Esophagus muscularis mucosa (tissue), 4 donors: ENCODE measurements at regions not wholly inside any gene's neighbourhood (a gene's known extent, or its start where the extent isn't known, plus 50 kb on each side); places are given as distances from the start of the nearest gene placed in this dataset.

Source experiments
- DNase-seq: peaks from one replicate; pipeline ENCODE4 v3.0.0-alpha.2; 2017; ENCODE audit errors: extremely low spot score
- H3K27ac ChIP-seq, 4 donors: fragments of 200-600 bp; sonication (generic); replicated peaks in 1 of 4; 1 replicate in 3 of 4; 2 replicates in 1 of 4; pipeline ENCODE4 v1.5.1; 2016 to 2019; ENCODE audit warnings: mild to moderate bottlenecking in 1 of 4
- H3K27me3 ChIP-seq, 4 donors: fragments of 200-600 bp; sonication (generic); one replicate each; pipeline versions ENCODE4 v1.5.1 to v1.6.0; 2016 to 2019
- H3K36me3 ChIP-seq, 4 donors: fragments of 200-600 bp; sonication (generic); one replicate each; pipeline ENCODE4 v1.5.1; 2016 to 2019
- H3K4me1 ChIP-seq, 4 donors: fragments of 200-600 bp; sonication (generic); one replicate each; pipeline ENCODE4 v1.5.1; 2016 to 2019
- H3K4me3 ChIP-seq, 4 donors: fragments of 200-600 bp; sonication (generic); 1 replicate in 2 of 4; 2 replicates in 2 of 4; pipeline ENCODE4 v1.5.1; 2016 to 2019; ENCODE audit warnings: mild to moderate bottlenecking in 4 of 4, moderate library complexity in 1 of 4
- H3K9me3 ChIP-seq, 4 donors: fragments of 200-600 bp; sonication (generic); 1 replicate in 3 of 4; 2 replicates in 1 of 4; pipeline ENCODE4 v1.5.1; 2016 to 2019
- CTCF ChIP-seq, 3 experiments: fragments of 200-600 bp in 2 of 3; fragments of 450-650 bp in 1 of 3; sonication (generic) in 2 of 3; IDR thresholded peaks; one replicate each; pipeline ENCODE4 v1.5.1; 2017 to 2019; ENCODE audit warnings: antibody characterized with exemption in 3 of 3, mild to moderate bottlenecking in 2 of 3, moderate library complexity in 1 of 3
- EP300 ChIP-seq: sonication (generic); formaldehyde crosslinking; IDR thresholded peaks from one replicate; pipeline ENCODE4 v1.6.1; 2017; ENCODE audit warnings: antibody characterized with exemption
- POLR2A ChIP-seq: fragments of 450-650 bp; IDR thresholded peaks from one replicate; pipeline ENCODE4 v1.6.1; 2017; ENCODE audit warnings: antibody characterized with exemption, moderate library complexity, mild to moderate bottlenecking, low read depth
- POLR2AphosphoS5 ChIP-seq, 2 donors: sonication (generic); formaldehyde crosslinking; IDR thresholded peaks; one replicate each; pipeline ENCODE4 v1.6.1; 2017; ENCODE audit warnings: antibody characterized with exemption in 2 of 2
- WGBS: methylation state at CpG from one replicate; pipeline ENCODE4 v1.1.5; 2018; 5-methylcytosine and 5-hydroxymethylcytosine counted together
- intact Hi-C: fragments of 100-400 bp; cut with DNase I; formaldehyde crosslinking; loops from one replicate; pipeline ENCODE4 v1.15.1; 2023

GRCh38 chr22:25392584-25392983, 171.9 kb upstream of the GRK3 start:
- no peak for TF ChIP-seq EP300
- TF ChIP-seq CTCF (IDR thresholded peaks at IDR 0.05) = no peak
- WGBS = 94% methylated on average over 7 of the region's 8 CpGs
- intact Hi-C loops = no loop called here
- Histone ChIP-seq H3K27me3 (no peaks in the 10 kb centered on the region), H3K27ac (no peak overlapping the region), H3K4me1 (peaks cover 16 to 52% (median 40%) of the 10 kb centered on the region in 4 donors), H3K4me3 (no peak overlapping the region), H3K36me3 (no peaks in the 10 kb centered on the region), H3K9me3 (no peaks in the 10 kb centered on the region)
- DNase-seq = no peak

DNA sequence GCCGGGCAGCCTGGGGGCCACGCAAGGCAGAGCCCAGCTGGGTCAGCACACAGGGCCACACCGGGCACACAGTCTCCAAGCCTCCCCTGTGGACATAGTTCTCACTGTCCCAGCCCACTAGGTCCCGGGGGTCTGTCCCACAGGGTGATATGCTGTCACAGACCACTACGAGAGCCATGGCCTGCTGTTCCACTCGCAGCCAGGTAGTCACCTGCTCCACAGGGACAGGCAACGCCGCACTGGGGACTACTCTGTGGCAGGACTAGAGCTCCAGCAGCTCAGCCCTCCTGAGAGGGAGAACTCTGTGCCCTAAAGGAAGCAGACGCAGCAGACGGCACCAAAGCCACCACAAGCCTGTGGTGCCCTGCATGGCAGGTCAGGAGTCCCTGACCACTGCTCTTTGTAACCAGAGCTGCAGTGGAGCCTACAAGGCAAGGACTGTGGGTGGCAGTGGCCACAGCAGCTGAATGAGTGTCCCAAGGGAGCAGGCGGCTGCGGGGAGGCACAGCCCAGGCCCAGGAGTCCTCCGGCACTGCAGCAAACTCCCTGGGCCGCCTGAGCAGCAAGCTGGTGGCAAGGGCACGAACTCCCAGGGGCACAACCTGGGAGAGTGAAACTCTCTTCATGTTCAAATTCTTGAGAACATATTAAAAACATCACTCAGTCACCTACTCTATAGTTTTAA, 171.2 kb upstream of the GRK3 start:
- Histone ChIP-seq H3K4me3 (no peak overlapping the region), H3K36me3 (no peaks in the 10 kb centered on the region), H3K9me3 (no peaks in the 10 kb centered on the region), H3K4me1 (peaks cover 16 to 49% (median 40%) of the 10 kb centered on the region in 4 donors), H3K27me3 (no peaks in the 10 kb centered on the region), H3K27ac (no peak overlapping the region)
- no peak for DNase-seq
- 96% methylated on average over 9 of the region's 15 CpGs for WGBS
- TF ChIP-seq POLR2AphosphoS5 (IDR thresholded peaks at IDR 0.05) (no peak), EP300 (no peak), CTCF (IDR thresholded peaks at IDR 0.05) (no peak), POLR2A (no peak)
- intact Hi-C loops = no loop called here

- Histone ChIP-seq H3K9me3 (no peaks in the 10 kb centered on the region), H3K36me3 (no peaks in the 10 kb centered on the region), H3K27me3 (no peaks in the 10 kb centered on the region), H3K4me1 (peaks cover 17 to 35% (median 27%) of the 10 kb centered on the region in 4 donors), H3K27ac (no peak overlapping the region), H3K4me3 (no peak overlapping the region)
- no peak for DNase-seq
- intact Hi-C loops = no loop called here
- TF ChIP-seq POLR2AphosphoS5 (IDR thresholded peaks at IDR 0.05) (no peak), EP300 (no peak), CTCF (IDR thresholded peaks at IDR 0.05) (no peak)
- 88% methylated on average over 4 of the region's 8 CpGs for WGBS
Measured at GRCh38 chr22:25395468-25395867, 169.0 kb upstream of the GRK3 start.

DNA sequence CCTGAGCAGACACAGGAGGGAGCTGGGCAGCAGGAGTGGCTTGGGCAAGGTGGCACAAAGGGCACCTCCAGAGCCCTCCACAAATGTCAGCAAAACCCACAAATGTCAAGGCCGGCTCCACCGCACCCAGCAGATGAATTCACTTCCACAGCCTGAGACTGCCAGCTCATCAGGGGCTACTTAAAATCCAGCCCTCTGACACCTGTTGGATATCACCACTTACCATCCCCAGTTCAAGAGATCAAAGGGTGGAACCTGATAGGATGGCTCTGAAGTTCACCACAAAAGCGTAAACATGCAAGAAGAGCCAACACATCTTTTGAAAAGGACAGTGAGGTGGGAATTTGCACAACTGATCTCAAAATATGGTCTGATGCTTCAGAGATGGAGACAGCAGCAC, 168.6 kb upstream of the GRK3 start:
- WGBS = 88% methylated on average over 3 of the region's 3 CpGs
- Histone ChIP-seq H3K27ac (no peak overlapping the region), H3K36me3 (no peaks in the 10 kb centered on the region), H3K4me1 (peaks cover 17 to 35% (median 27%) of the 10 kb centered on the region in 4 donors), H3K27me3 (no peaks in the 10 kb centered on the region), H3K9me3 (no peaks in the 10 kb centered on the region), H3K4me3 (no peak overlapping the region)
- no peak for DNase-seq
- intact Hi-C loops = no loop called here
- TF ChIP-seq POLR2AphosphoS5 (IDR thresholded peaks at IDR 0.05) (no peak), POLR2A (no peak), EP300 (no peak), CTCF (IDR thresholded peaks at IDR 0.05) (no peak)

DNA sequence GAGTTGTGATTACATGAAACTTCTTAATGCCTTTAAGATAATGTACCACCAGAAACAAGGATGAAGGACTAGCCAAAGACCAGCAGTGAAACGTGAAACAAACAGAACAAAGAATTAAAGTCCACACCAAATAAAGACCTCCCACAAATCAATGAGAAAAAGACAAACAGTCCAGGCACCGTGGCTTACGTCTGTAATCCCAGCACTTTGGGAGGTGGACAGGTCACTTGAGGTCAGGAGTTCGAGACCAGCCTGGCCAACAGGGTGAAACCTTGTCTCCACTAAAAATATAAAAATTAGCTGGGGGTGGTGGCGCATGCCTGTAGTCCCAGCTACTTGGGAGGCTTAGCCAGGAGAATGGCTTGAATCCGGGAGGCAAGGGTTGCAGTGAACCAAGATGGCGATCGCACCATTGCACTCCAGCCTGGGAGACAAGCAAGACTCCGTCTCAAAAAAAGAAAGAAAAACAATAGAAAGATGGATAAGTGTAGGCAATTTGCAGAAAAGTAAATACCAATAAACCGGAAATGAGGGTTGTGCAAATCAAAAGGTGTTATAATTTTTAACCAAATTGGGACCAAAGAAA, 167.8 kb upstream of the GRK3 start:
- DNase-seq = no peak
- H3K4me1 ChIP-seq = peaks cover 19 to 40% (median 28%) of the 10 kb centered on the region in 4 donors
- no peaks in the 10 kb centered on the region for H3K27me3 ChIP-seq
- H3K9me3 ChIP-seq = no peaks in the 10 kb centered on the region
- H3K36me3 ChIP-seq = no peaks in the 10 kb centered on the region
- intact Hi-C loops = no loop called here
- no peak for TF ChIP-seq POLR2AphosphoS5 (IDR thresholded peaks at IDR 0.05)
- TF ChIP-seq CTCF (IDR thresholded peaks at IDR 0.05) = no peak
- TF ChIP-seq POLR2A = no peak
- TF ChIP-seq EP300 = no peak
- H3K4me3 ChIP-seq = no peak overlapping the region
- H3K27ac ChIP-seq = no peak overlapping the region
- WGBS = 94% methylated on average over 10 of the region's 10 CpGs
